ENCODE measurements at regions not wholly inside any gene's neighbourhood (a gene's known extent, or its start where the extent isn't known, plus 50 kb on each side); places are given as distances from the start of the nearest gene placed in this dataset.
"Not testable (repeated sequence)": the region's sequence is repeated elsewhere in the genome, so short reads cannot be mapped to it uniquely, and the experiment has no call there.

DNA sequence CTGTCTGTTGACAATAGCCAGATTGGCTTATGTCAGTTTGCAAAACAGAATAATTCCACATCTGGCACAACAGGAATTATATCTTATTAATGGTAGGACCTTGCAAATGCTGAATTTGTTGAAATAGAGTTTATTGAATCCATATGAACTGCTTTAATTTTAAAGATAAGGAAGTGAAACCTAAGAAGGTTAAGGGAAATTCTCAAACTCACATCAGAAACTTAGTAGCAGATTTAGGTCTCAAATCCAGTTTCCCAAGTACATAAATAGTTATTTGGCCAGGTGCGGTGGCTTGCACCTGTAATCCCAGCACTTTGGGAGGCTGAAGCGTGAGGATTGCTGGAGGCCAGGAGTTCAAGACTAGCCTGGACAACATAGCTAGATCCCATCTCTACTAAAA, 117.1 kb downstream of the HNRNPD start:
- ATAC-seq = no peak
- intact Hi-C loops (cut with DNase I) = no loop called here
- no peak for DNase-seq (ENCODE audit: low spot score)

DNA sequence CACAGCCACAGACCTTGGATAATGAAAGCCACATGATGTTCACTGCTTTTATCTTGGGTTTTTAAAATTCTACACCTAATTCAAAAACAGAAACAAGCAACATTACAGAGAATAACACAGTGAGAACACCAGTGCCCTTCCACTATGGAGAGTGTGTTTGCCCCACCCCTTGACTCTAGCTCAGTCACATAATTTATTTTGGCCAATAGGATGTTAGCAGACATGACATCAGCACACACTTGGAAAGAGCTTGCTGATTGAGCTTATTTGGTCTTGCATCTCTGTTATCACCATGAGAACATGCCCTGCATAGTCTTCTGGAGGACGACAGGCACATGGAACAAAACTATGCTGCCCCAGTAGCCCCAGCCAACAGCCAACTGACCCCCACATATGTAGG, 118.1 kb downstream of the HNRNPD start:
- ATAC-seq (no peak), DNase-seq (ENCODE audit: low spot score) (no peak)
- intact Hi-C loops (cut with DNase I) = no loop called here

DNA sequence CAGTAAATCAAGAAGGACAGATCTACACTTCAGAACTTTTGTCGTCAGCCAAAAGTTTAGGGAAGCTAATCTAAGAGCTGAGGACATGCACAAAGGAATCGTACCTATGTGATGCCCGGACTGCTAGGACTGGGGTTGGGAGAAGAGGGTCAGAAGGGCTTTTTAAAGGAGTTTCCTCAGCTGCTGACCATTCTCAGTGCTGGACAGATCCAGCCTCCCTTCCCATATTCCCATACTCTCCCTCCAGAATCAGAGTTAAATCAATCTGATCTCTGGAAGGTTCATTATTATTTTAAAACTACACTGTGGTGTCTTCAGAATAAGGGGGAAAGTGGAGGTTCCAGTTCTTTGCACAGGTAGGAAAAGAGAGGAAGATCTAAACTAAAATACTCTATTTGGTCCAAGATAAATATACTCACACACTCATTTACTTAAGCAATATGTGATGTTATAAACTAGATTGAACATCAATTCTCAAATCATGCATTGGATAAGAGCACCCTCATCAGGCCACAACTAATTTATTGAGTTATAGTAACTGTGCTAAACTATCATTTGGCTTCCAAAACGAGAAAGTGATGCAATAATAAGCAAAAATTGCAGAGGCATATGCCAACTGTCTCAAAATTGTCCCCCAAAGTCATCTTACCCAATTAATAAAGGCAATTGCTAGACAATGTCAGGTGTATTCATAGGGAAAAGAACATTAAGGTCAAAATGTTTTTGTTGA, 124.7 kb downstream of the HNRNPD start:
- intact Hi-C loops (cut with DNase I) = no loop called here
- DNase-seq (ENCODE audit: low spot score) (no peak), ATAC-seq (no peak)

- DNase-seq (ENCODE audit: low spot score) (no peak), ATAC-seq (no peak)
- intact Hi-C loops (cut with DNase I) = no loop called here
Observed at GRCh38 chr4:82247629-82248028, 126.2 kb downstream of the HNRNPD start.

- DNase-seq (ENCODE audit: low spot score) (no peak), ATAC-seq (no peak)
- intact Hi-C loops (cut with DNase I) = no loop called here
Observed at GRCh38 chr4:82247171-82247570, 126.6 kb downstream of the HNRNPD start.

DNA sequence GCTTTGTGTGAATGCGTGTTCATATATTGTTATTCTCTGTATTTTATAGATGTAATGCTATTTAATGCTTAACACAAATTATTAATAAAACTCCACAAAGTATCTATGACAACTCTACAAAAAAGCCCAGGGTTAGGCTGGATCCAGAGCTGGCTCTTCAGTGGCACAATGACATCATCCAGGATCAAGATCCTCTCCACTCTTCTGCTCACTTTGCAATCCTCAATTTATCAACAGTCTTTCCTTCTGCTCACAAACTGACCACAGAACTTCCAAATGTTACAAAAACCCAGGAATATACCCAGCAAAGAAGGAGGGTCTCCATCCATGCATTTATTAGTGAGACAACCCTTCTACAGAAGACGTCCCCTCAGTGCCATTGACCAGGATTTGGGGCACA, 132.3 kb downstream of the HNRNPD start:
- ATAC-seq (no peak), DNase-seq (ENCODE audit: low spot score) (no peak)
- intact Hi-C loops (cut with DNase I) = no loop called here

DNA sequence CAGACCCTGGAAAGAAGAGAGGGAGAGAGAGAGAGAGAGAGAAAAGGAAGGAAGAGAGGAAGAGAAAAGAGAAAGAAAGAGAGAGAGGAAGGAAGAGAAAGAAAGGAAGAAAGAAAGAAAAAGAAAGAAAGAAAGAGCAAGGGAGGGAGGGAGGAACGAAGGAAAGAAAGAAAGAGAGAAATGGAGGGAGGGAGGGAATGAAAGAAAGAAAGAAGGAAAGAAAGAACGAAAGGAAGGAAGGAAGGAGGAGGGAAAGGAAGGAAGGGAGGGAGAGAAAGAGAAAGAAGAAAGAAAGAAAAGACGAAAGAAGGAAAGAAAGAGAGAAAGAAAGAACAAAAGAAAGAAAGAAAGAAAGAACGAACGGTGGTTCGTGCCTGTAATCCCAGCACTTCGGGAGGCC, 133.4 kb downstream of the HNRNPD start:
- intact Hi-C loops (cut with DNase I) = no loop called here
- ATAC-seq (no peak), DNase-seq (ENCODE audit: low spot score) (no peak)

DNA sequence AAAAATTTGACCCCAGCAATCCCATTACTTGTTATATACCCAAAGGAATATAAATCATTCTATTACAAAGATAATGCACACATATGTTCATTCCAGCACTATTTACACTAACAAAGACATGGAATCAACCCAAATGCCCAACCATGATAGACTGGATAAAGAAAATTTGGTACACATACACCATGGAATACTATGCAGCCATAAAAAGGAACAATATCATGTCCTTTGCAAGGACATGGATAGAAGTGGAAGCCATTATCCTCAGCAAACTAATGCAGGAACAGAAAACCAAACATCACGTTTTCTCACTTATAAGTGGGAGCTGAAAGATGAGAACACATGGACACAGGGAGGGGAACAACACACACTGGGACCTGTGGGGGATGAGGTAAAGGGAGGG, 136.6 kb downstream of the HNRNPD start:
- ATAC-seq; DNase-seq (ENCODE audit: low spot score); intact Hi-C loops (cut with DNase I): not testable (repeated sequence)

GRCh38 chr4:82235346-82235745, 138.4 kb downstream of the HNRNPD start:
- DNase-seq (ENCODE audit: low spot score) = no peak
- ATAC-seq = no peak
- intact Hi-C loops (cut with DNase I) = no loop called here

DNA sequence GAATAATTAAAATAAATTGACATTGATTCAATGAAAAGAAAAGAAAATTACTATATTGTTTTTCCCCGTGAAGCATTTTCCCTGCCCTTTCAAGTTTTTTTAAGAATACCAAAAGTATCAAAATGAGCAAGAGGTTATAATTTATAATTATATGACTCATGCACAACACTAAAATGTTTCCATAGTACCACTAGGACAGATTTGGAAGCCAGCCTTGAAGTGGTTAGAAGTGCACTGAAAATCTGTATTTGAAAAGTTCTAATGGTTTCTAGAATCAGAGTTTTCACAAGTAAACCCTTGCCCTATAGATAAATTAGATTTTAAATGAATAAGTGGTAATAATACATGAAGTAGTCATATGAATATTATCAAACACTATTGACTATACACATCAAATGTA, 140.9 kb downstream of the HNRNPD start:
- no peak for DNase-seq (ENCODE audit: low spot score)
- intact Hi-C loops (cut with DNase I) = no loop called here
- no peak for ATAC-seq

GRCh38 chr4:82231806-82232205, 142.0 kb downstream of the HNRNPD start:
- DNase-seq (ENCODE audit: low spot score) (no peak), ATAC-seq (no peak)
- intact Hi-C loops (cut with DNase I) = no loop called here

DNA sequence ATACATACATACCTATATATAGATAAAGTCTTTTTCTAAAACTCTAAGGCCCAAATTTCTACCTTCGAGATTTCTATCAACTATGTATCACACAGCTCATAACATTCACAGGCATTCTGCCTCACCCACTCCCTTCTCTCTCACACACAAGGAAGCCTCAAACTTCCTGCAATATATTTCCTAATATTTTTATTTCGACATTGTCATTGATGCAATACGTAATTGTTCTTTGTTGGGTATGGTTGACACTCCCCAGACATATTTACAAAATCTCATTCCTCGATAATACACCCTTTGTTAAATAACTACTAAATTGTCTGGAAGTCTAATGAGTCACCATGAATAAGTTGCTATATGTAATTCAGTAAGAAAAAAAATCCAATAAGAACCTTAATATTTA, 143.5 kb downstream of the HNRNPD start:
- DNase-seq (ENCODE audit: low spot score) = no peak
- intact Hi-C loops (cut with DNase I) = no loop called here
- no peak for ATAC-seq

GRCh38 chr4:82225030-82225429, 148.8 kb downstream of the HNRNPD start:
- DNase-seq (ENCODE audit: low spot score) = no peak
- intact Hi-C loops (cut with DNase I) = no loop called here
- ATAC-seq = no peak

GRCh38 chr4:82223715-82224114, 150.1 kb downstream of the HNRNPD start:
- intact Hi-C loops (cut with DNase I) = no loop called here
- no peak for DNase-seq (ENCODE audit: low spot score)
- ATAC-seq = peak; percentile 71

DNA sequence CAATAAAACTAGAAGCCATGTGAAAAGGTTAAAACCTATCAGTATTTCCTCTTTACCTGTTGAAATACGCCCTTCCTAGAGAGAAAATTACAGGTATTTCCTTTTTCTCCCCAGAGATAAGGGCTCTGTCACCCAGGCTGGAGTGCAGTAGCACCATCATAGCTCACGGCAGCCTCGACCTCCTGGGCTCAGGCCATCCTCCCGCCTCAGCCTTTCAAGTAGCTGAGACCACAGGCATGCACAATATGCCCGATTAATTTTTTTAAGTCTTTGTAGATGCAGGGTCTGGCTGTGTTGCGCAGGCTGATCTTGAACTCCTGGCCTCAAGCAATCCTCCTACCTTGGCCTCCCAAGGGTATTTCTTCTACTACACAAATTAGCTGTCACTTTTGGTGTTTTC, 154.4 kb downstream of the HNRNPD start:
- ATAC-seq = no peak
- intact Hi-C loops (cut with DNase I) = no loop called here
- DNase-seq (ENCODE audit: low spot score) = no peak

GRCh38 chr4:82217986-82218715, 155.6 kb downstream of the HNRNPD start:
- DNase-seq (ENCODE audit: low spot score) (no peak), ATAC-seq (no peak)
- intact Hi-C loops (cut with DNase I) = no loop called here

DNA sequence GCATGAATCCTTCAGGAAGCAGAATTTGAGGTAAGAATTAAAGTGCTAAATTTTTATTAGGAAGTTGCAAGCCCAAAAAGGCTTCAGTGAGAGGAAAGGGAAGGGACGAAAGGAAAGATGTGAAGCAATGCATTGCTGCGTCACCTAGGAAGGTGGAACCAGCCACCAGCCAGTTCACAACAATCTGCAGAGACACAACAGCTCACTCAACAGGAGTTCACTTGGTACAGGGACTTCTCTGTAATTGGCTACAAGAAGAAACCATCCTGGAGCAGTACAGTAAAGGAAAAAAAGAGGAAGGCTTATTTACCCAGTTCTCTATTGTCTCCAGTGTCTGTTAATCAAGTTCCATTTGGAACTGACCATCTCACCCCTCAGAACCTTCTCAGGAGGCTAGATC, 157.6 kb downstream of the HNRNPD start:
- intact Hi-C loops (cut with DNase I) = no loop called here
- DNase-seq (ENCODE audit: low spot score) (no peak), ATAC-seq (no peak)

DNA sequence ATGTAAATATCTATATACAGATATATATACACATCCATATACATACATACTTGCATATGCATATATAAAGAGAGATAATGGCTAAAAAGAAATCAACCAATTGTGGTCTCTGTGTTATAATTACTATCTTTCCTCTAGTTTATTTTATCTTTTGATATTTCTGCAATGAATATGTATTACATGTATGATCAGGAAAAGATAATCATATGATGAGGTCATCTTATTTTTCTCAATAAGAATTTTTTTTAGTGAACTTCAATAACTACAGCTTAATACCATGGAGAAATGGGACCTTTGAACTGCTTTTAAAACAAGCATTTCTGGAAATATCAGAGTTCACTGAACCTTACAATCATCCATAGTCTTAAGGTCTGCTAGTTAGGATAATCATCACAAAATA, 158.0 kb downstream of the HNRNPD start:
- intact Hi-C loops (cut with DNase I) = no loop called here
- DNase-seq (ENCODE audit: low spot score) = no peak
- no peak for ATAC-seq

GRCh38 chr4:82215039-82215438, 158.8 kb downstream of the HNRNPD start:
- ATAC-seq = no peak
- DNase-seq (ENCODE audit: low spot score) = no peak
- intact Hi-C loops (cut with DNase I) = no loop called here

DNA sequence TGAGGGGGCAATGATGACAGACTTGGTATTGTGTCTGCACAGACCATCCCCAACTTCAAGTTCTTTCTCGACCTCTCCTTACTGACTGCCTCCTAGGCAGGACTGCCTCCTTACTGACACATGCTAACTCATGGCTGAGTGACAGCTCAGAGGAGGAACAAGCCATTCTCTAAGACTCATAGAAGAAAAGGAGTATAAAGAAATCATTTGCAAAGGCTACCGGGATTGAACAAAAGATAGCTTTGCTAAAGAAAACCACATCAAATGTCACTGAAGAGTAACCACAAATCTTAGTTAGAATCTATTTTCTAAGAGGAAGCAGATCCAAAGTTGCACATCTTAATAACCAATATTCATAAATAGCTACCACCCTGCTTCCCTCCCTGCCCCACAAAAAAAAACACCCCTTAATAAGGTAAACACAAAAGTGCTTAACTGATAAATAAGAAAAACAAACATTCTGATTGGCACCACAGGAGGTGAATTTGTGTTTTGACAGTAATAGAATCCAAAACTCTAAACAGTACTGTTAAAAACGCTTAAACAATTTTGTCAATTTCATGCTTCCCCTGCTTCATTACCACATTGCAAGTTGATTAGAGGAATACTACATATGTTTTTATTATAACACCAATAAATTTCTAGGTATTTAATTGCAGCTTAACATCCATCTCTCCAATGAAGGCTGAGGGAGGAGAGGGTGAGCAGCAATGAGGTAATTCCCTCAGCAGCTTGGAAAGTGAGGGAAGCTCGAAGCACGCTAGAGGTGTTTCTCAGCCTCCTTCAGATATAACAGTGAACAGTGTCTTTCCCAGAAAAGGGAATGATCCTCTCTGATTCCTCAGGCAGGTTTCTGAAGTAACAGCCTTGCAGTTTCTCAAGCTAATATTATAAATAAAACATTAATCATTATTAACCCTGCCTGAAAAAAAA, 160.0 kb downstream of the HNRNPD start:
- ATAC-seq (no peak), DNase-seq (ENCODE audit: low spot score) (no peak)
- intact Hi-C loops (cut with DNase I) = no loop called here
